ENCODE measurements at regions not wholly inside any gene's neighbourhood (a gene's known extent, or its start where the extent isn't known, plus 50 kb on each side); places are given as distances from the start of the nearest gene placed in this dataset.

DNA sequence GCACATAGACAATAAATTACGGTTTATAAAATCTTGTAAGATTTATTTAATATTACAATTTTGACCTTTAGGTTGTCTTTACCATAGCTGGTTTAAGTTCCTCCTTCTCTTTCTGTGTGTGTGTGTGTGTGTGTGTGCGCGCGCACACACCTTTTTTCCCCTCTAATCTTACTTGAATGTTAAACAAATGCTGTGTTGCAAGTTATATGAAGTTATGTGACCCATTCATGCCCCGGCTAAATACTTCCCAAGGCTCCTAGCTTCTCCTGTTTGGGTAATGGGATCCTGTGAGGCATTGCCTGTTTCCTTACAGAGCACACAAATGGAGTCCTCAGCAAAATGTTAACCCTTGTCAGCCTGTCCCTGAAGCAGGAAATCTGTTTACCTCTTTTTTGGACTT is 125.6 kb upstream of the ZNF608 start:
- Mint-ChIP-seq H3K36me3 (ENCODE audit: low read depth) (no peaks in the 10 kb centered on the region), H3K4me3 (no peak overlapping the region), H3K27me3 (no peaks in the 10 kb centered on the region), H3K4me1 (no peaks in the 10 kb centered on the region), H3K9me3 (no peaks in the 10 kb centered on the region), H3K27ac (no peak overlapping the region)
- no peak for ATAC-seq (replicated peaks)

GRCh38 chr5:124872615-124873014 is 126.2 kb upstream of the ZNF608 start:
- Mint-ChIP-seq H3K4me1 (no peaks in the 10 kb centered on the region), H3K36me3 (ENCODE audit: low read depth) (no peaks in the 10 kb centered on the region), H3K27me3 (no peaks in the 10 kb centered on the region), H3K27ac (no peak overlapping the region), H3K9me3 (no peaks in the 10 kb centered on the region), H3K4me3 (no peak overlapping the region)
- no peak for ATAC-seq (replicated peaks)

- ATAC-seq (replicated peaks): no peak
- no peaks in the 10 kb centered on the region for H3K36me3 Mint-ChIP-seq (ENCODE audit: low read depth)
- H3K27me3 Mint-ChIP-seq: no peaks in the 10 kb centered on the region
- no peaks in the 10 kb centered on the region for H3K9me3 Mint-ChIP-seq
- H3K4me3 Mint-ChIP-seq: no peak overlapping the region
- H3K4me1 Mint-ChIP-seq: no peaks in the 10 kb centered on the region
- no peak overlapping the region for H3K27ac Mint-ChIP-seq
Observed at GRCh38 chr5:124873188-124873587, 126.7 kb upstream of the ZNF608 start.

DNA sequence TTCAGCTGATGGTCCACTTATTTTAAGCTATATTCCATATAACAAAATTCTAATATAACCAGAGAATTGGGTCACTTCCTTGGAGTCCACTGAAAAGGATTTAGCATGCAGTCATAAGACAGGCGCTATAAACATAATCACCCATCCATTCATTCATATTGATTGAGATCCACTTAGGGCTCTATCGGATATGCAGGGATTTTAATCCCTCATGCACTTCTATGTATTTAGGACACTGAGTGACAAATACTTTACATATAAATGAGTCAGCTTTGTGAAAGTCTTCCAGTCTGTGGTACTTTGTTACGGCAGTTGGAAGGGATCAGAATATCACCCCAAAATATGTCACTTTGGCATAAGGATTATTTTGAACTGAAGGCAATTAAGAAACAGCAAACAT is 127.3 kb upstream of the ZNF608 start:
- H3K36me3 Mint-ChIP-seq (ENCODE audit: low read depth): no peaks in the 10 kb centered on the region
- H3K4me3 Mint-ChIP-seq: no peak overlapping the region
- ATAC-seq (replicated peaks): no peak
- H3K27me3 Mint-ChIP-seq: no peaks in the 10 kb centered on the region
- H3K9me3 Mint-ChIP-seq: no peaks in the 10 kb centered on the region
- no peaks in the 10 kb centered on the region for H3K4me1 Mint-ChIP-seq
- H3K27ac Mint-ChIP-seq: no peak overlapping the region

GRCh38 chr5:124876566-124876965 is 130.1 kb upstream of the ZNF608 start:
- H3K4me1 Mint-ChIP-seq: no peaks in the 10 kb centered on the region
- no peaks in the 10 kb centered on the region for H3K9me3 Mint-ChIP-seq
- H3K27ac Mint-ChIP-seq: no peak overlapping the region
- H3K27me3 Mint-ChIP-seq: no peaks in the 10 kb centered on the region
- ATAC-seq (replicated peaks): no peak
- no peak overlapping the region for H3K4me3 Mint-ChIP-seq
- no peaks in the 10 kb centered on the region for H3K36me3 Mint-ChIP-seq (ENCODE audit: low read depth)

GRCh38 chr5:124876983-124877382 is 130.5 kb upstream of the ZNF608 start:
- ATAC-seq (replicated peaks): no peak
- H3K36me3 Mint-ChIP-seq (ENCODE audit: low read depth): no peaks in the 10 kb centered on the region

GRCh38 chr5:124877501-124878146 is 131.2 kb upstream of the ZNF608 start:
- H3K27me3 Mint-ChIP-seq: no peaks in the 10 kb centered on the region
- H3K4me1 Mint-ChIP-seq: no peaks in the 10 kb centered on the region
- ATAC-seq (replicated peaks): no peak
- no peak overlapping the region for H3K27ac Mint-ChIP-seq
- no peaks in the 10 kb centered on the region for H3K36me3 Mint-ChIP-seq (ENCODE audit: low read depth)
- H3K9me3 Mint-ChIP-seq: no peaks in the 10 kb centered on the region
- H3K4me3 Mint-ChIP-seq: no peak overlapping the region

More at GRCh38 chr5:124876983-124877382, 130.5 kb upstream of the ZNF608 start:
- H3K27ac Mint-ChIP-seq: no peak overlapping the region
- H3K9me3 Mint-ChIP-seq: no peaks in the 10 kb centered on the region
- no peaks in the 10 kb centered on the region for H3K4me1 Mint-ChIP-seq
- H3K4me3 Mint-ChIP-seq: no peak overlapping the region
- no peaks in the 10 kb centered on the region for H3K27me3 Mint-ChIP-seq

DNA sequence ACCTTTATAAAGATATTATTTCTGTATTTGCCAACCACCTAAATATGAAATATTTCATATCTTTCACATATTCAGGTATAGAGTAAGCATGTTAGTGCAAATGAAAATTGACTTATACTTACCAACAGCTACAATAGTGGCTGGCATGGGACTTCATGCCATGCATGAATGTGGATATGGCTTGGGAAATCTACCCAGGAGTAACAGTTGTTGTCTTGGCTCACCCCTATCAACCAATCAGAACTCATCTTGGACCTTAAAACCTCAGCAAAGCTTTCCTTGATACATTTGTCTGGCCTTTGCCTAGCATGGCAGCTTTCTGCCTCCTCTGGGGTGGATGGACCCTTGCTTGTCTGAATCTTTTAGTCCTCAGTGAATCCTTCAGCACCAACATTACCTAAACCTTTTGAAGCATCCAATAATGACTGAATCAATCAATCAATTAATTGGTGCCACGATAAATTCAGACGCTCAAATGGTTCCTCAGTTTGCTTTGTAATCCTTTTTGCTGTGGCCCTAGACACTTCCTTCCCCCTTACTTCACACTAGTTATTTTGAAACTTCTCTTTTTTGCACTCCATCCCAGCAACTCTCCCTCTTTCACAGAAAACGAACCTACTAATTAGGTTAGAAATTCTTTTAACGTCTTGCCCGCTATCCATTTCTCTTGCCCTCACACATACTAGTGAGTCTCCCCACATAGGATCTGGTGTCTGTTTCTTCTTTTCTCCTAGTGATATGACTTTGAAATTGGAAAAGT is 132.3 kb upstream of the ZNF608 start:
- Mint-ChIP-seq H3K4me3 (no peak overlapping the region), H3K27ac (no peak overlapping the region), H3K4me1 (no peaks in the 10 kb centered on the region), H3K36me3 (ENCODE audit: low read depth) (no peaks in the 10 kb centered on the region), H3K27me3 (no peaks in the 10 kb centered on the region), H3K9me3 (no peaks in the 10 kb centered on the region)
- ATAC-seq (replicated peaks): no peak

DNA sequence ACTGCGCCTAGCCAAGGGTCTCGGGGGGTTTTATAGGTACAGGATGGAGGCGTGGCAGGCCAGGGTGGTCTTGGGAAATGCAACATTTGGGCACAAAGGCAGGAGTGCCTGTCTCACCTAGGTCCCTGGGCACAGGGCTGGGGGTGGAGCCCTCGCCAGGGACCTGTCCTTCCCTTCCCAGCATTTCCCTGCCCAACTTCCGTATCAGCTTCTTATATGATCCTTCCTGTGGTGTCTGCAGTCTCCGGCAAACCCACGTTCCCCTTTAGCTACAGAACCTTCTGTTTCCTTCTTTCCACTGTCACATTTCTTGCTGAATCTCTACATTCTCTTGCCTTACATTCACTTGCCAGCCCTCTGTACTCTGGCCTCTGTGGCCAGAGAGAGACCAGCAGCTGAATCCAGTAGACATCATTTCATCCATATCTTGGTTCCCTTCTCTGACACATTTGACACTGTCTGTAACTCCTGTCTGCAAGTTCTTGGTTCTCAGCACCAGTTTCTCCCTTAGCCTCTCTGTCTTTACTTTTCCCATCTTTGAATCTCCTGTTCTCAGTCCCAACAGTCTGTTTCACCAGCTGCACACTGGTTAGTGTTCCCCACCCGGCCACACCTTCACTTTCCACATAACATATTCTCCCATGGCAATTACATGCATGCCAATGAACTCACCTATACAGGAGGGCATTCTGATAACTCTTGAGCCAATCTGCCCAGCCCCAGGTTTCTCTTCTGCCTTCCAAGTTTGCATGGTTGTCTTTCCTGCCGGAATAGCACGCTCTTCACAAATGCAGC is 134.7 kb upstream of the ZNF608 start:
- ATAC-seq (replicated peaks): no peak
- no peaks in the 10 kb centered on the region for H3K9me3 Mint-ChIP-seq
- H3K36me3 Mint-ChIP-seq (ENCODE audit: low read depth): no peaks in the 10 kb centered on the region
- no peaks in the 10 kb centered on the region for H3K27me3 Mint-ChIP-seq
- no peak overlapping the region for H3K27ac Mint-ChIP-seq
- H3K4me1 Mint-ChIP-seq: no peaks in the 10 kb centered on the region
- no peak overlapping the region for H3K4me3 Mint-ChIP-seq

DNA sequence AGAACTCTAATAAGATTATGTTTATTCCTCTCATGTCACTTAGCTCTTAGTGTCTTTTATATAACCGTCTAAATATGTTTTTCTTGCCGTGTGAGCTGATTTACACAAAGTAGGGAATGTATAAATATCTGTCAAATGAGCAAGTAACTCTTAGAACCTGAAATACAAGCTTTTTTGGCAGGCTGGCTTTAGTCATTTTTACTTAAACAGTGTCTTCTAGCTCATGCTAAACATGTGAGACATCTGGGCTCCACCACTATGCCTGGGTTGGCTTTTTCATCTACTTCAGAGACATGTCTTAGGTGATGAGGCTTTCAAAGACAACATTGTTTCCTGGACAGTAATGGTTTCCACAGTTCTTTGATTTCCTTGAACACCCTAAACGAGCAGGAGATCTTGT is 137.2 kb upstream of the ZNF608 start:
- ATAC-seq (replicated peaks): no peak
- Mint-ChIP-seq H3K36me3 (ENCODE audit: low read depth) (no peaks in the 10 kb centered on the region), H3K4me1 (no peaks in the 10 kb centered on the region), H3K4me3 (no peak overlapping the region), H3K27me3 (no peaks in the 10 kb centered on the region), H3K27ac (no peak overlapping the region), H3K9me3 (no peaks in the 10 kb centered on the region)

- Mint-ChIP-seq H3K27me3 (no peaks in the 10 kb centered on the region), H3K9me3 (no peaks in the 10 kb centered on the region), H3K4me3 (no peak overlapping the region), H3K4me1 (no peaks in the 10 kb centered on the region), H3K27ac (no peak overlapping the region), H3K36me3 (ENCODE audit: low read depth) (no peaks in the 10 kb centered on the region)
- no peak for ATAC-seq (replicated peaks)
Observed at GRCh38 chr5:124884114-124884513, 137.7 kb upstream of the ZNF608 start.

DNA sequence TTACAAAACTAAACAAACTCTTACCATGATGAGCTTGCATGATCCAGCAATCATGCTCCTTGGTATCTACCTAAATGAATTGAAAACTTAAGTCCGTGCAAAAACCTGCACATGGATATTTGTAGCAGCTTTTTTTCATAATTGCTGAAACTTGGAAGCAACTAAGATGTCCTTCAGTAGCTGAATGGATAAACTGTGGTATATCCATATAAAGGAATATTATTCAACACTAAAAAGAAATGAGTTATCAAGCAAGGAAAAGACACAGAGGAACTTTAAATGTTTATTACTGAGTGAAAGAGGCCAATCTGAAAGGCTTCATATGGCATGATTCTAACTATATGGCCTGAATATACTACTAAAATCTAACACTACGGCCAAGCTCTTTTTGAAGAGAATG is 139.1 kb upstream of the ZNF608 start:
- Mint-ChIP-seq H3K27ac (no peak overlapping the region), H3K36me3 (ENCODE audit: low read depth) (no peaks in the 10 kb centered on the region), H3K27me3 (no peaks in the 10 kb centered on the region), H3K9me3 (no peaks in the 10 kb centered on the region), H3K4me1 (no peaks in the 10 kb centered on the region), H3K4me3 (no peak overlapping the region)
- ATAC-seq (replicated peaks): no peak

DNA sequence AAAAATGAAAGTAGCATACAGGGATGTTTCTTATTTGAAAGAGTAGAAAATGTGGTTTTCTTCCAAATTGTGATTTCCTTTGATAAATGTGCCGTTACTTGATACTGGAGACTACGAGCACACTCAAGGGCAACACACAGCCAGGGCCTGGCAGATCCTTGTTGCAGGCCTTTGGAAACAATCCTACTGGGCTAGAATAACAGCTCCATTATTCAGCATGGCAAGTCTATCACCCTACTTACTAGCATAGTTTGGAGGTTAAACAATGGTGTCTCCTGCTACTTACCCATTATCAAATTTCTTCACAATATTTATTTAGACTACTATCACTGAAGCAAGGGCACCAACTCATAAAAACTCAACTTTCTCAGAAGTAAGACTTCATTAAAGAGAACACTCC is 140.8 kb upstream of the ZNF608 start:
- ATAC-seq (replicated peaks): no peak
- H3K4me1 Mint-ChIP-seq: no peaks in the 10 kb centered on the region
- no peaks in the 10 kb centered on the region for H3K36me3 Mint-ChIP-seq (ENCODE audit: low read depth)
- H3K27me3 Mint-ChIP-seq: no peaks in the 10 kb centered on the region
- no peak overlapping the region for H3K27ac Mint-ChIP-seq
- no peak overlapping the region for H3K4me3 Mint-ChIP-seq
- no peaks in the 10 kb centered on the region for H3K9me3 Mint-ChIP-seq

- Mint-ChIP-seq H3K4me1 (no peaks in the 10 kb centered on the region), H3K36me3 (ENCODE audit: low read depth) (no peaks in the 10 kb centered on the region), H3K4me3 (no peak overlapping the region), H3K9me3 (no peaks in the 10 kb centered on the region), H3K27ac (no peak overlapping the region), H3K27me3 (no peaks in the 10 kb centered on the region)
- ATAC-seq (replicated peaks): no peak
Observed at GRCh38 chr5:124888050-124888506, 141.6 kb upstream of the ZNF608 start.

All from activated T-helper 17 cell treated with anti-CD3 and anti-CD28 coated beads, Interleukin-2, amount 50 U/mL, for 72 hours (primary cell).